ENCODE measurements at regions not wholly inside any gene's neighbourhood (a gene's known extent, or its start where the extent isn't known, plus 50 kb on each side); places are given as distances from the start of the nearest gene placed in this dataset.

GRCh38 chr3:159439346-159439745, 549.3 kb upstream of the IL12A start:
- TF ChIP-seq RAD21 (IDR thresholded peaks at IDR 0.05; ENCODE audit: low read depth) (no peak), POLR2AphosphoS5 (IDR thresholded peaks at IDR 0.05; ENCODE audit: low read depth, low read length) (no peak)

Data from HCT116 (cell line).